ENCODE measurements at regions not wholly inside any gene's neighbourhood (a gene's known extent, or its start where the extent isn't known, plus 50 kb on each side); places are given as distances from the start of the nearest gene placed in this dataset.

DNA sequence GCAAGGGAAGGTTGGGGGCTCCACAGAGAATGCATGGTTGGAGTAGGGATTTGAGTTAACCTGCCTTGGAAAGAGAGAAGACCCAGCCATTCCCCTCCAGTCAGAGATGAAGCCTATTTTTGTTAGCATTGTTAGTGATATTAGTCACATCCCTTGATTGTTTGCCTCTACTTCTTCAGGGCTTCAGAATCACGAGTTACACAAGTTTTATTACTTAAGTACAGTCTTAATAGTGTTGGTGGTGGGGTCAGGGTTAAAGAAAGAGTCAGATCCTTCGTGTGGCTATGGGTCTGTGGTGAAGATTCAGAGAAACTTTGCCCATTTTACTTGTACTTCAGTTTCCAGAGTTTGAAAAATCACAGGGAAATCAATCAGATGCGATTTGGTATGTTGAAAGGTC, 363.1 kb downstream of the LRIG3 start:
- Mint-ChIP-seq H3K27me3 (ENCODE audit: low read depth in 3 of 3) (no peaks in the 10 kb centered on the region), H3K27ac (no peak overlapping the region), H3K36me3 (no peaks in the 10 kb centered on the region), H3K4me1 (no peaks in the 10 kb centered on the region), H3K4me3 (no peak overlapping the region), H3K9me3 (peaks cover 0 to 16% (median 1%) of the 10 kb centered on the region in 7 donors)
- Histone ChIP-seq H3K79me2 (ENCODE audit: insufficient read depth, low read length) (no peaks in the 10 kb centered on the region), H2AFZ (ENCODE audit: insufficient read depth, low read depth, low read length, poor library complexity, severe bottlenecking) (no peak overlapping the region), H3K4me1 (ENCODE audit: control insufficient read depth in 1 of 2, insufficient read depth in 2 of 2, low read length in 2 of 2) (no peaks in the 10 kb centered on the region), H3K4me3 (replicated peaks in 1 of 3; ENCODE audit: low read depth in 2 of 3, low read length in 3 of 3) (no peak overlapping the region), H3K36me3 (replicated peaks in 1 of 2; ENCODE audit: control insufficient read depth in 1 of 2, insufficient read depth in 2 of 2, low read length in 2 of 2) (no peaks in the 10 kb centered on the region), H3K9ac (ENCODE audit: insufficient read depth, low read length, poor library complexity, severe bottlenecking) (no peak overlapping the region), H3K4me2 (replicated peaks; ENCODE audit: extremely low read depth, low read length, poor library complexity, severe bottlenecking) (no peak overlapping the region), H3K27ac (ENCODE audit: low read depth in 1 of 2, low read length in 2 of 2) (no peak overlapping the region), H3K27me3 (ENCODE audit: control insufficient read depth in 2 of 2, insufficient read depth in 2 of 2, low read length in 2 of 2) (no peaks in the 10 kb centered on the region), H4K20me1 (ENCODE audit: insufficient read depth, low read length) (no peaks in the 10 kb centered on the region), H3K9me3 (replicated peaks in 1 of 2; ENCODE audit: control insufficient read depth in 1 of 2, insufficient read depth in 1 of 2, low read length in 2 of 2) (no peaks in the 10 kb centered on the region)
- intact Hi-C loops (cut with micrococcal nuclease): no loop called here
- TF ChIP-seq, protein P1, sequence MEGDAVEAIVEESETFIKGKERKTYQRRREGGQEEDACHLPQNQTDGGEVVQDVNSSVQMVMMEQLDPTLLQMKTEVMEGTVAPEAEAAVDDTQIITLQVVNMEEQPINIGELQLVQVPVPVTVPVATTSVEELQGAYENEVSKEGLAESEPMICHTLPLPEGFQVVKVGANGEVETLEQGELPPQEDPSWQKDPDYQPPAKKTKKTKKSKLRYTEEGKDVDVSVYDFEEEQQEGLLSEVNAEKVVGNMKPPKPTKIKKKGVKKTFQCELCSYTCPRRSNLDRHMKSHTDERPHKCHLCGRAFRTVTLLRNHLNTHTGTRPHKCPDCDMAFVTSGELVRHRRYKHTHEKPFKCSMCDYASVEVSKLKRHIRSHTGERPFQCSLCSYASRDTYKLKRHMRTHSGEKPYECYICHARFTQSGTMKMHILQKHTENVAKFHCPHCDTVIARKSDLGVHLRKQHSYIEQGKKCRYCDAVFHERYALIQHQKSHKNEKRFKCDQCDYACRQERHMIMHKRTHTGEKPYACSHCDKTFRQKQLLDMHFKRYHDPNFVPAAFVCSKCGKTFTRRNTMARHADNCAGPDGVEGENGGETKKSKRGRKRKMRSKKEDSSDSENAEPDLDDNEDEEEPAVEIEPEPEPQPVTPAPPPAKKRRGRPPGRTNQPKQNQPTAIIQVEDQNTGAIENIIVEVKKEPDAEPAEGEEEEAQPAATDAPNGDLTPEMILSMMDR (IDR thresholded peaks at IDR 0.05): no peak
- DNase-seq: no peak
- WGBS (ENCODE audit: insufficient coverage): no CpG with 5 or more reads among the region's 3 CpGs

DNA sequence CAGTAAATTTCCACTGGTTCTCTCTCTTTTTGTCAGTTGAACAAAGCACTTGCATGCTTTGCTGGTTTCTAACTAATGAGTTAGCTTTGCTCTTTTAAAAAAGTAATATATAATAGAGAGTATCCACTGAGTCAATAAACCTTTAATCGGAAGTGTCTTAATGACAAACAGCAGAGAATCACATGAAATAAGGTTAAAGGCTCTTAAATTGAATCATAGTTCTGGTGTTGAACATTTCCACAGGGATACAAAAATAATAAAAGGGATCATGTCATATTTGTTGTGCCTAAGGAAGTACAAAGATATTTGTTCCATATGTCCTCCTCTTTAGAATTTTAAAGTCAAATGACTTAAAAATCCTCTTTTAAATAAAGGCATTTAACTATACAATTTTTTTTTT, 362.6 kb downstream of the LRIG3 start:
- Mint-ChIP-seq H3K4me3 (no peak overlapping the region), H3K4me1 (no peaks in the 10 kb centered on the region), H3K36me3 (no peaks in the 10 kb centered on the region), H3K27me3 (ENCODE audit: low read depth in 3 of 3) (no peaks in the 10 kb centered on the region), H3K27ac (no peak overlapping the region), H3K9me3 (peaks cover 0 to 18% (median 4%) of the 10 kb centered on the region in 7 donors)
- H2AFZ ChIP-seq (ENCODE audit: insufficient read depth, low read depth, low read length, poor library complexity, severe bottlenecking): no peak overlapping the region
- intact Hi-C loops (cut with micrococcal nuclease): no loop called here
- H3K27ac ChIP-seq (ENCODE audit: low read depth in 1 of 2, low read length in 2 of 2): no peak overlapping the region
- H3K4me2 ChIP-seq (replicated peaks; ENCODE audit: extremely low read depth, low read length, poor library complexity, severe bottlenecking): no peak overlapping the region
- TF ChIP-seq, protein P1 (IDR thresholded peaks at IDR 0.05): no peak
- H3K4me1 ChIP-seq (ENCODE audit: control insufficient read depth in 1 of 2, insufficient read depth in 2 of 2, low read length in 2 of 2): no peaks in the 10 kb centered on the region
- no peaks in the 10 kb centered on the region for H3K79me2 ChIP-seq (ENCODE audit: insufficient read depth, low read length)
- no peaks in the 10 kb centered on the region for H4K20me1 ChIP-seq (ENCODE audit: insufficient read depth, low read length)
- H3K9me3 ChIP-seq (replicated peaks in 1 of 2; ENCODE audit: control insufficient read depth in 1 of 2, insufficient read depth in 1 of 2, low read length in 2 of 2): peaks cover 0 to 1% of the 10 kb centered on the region in 2 donors
- no CpG with 5 or more reads among the region's 1 CpG for WGBS (ENCODE audit: insufficient coverage)
- no peaks in the 10 kb centered on the region for H3K27me3 ChIP-seq (ENCODE audit: control insufficient read depth in 2 of 2, insufficient read depth in 2 of 2, low read length in 2 of 2)
- no peak overlapping the region for H3K9ac ChIP-seq (ENCODE audit: insufficient read depth, low read length, poor library complexity, severe bottlenecking)
- no peak for DNase-seq
- H3K4me3 ChIP-seq (replicated peaks in 1 of 3; ENCODE audit: low read depth in 2 of 3, low read length in 3 of 3): no peak overlapping the region
- H3K36me3 ChIP-seq (replicated peaks in 1 of 2; ENCODE audit: control insufficient read depth in 1 of 2, insufficient read depth in 2 of 2, low read length in 2 of 2): no peaks in the 10 kb centered on the region

Data from CD14-positive monocyte (primary cell).